ENCODE measurements at regions not wholly inside any gene's neighbourhood (a gene's known extent, or its start where the extent isn't known, plus 50 kb on each side); places are given as distances from the start of the nearest gene placed in this dataset.

DNA sequence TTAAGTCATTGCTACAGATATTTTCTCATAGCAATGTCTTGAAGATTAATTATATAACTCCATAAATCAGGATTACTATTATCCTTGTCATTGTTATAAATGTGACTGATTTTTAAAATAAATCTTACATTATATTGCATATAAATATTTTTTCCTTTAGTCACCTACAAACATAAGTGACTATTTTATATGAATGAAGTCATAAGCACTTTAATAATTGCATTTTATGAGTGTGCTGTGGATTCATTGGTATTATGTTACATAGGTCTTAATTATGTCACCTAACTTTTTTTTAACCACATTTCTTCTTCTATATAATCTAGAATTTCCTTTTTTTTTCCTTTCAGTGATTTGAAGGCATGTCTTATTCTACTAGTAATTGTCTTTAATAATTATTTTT, 1191.2 kb downstream of the NSUN3 start:
- H3K4me2 ChIP-seq (ENCODE audit: low read length): no peak overlapping the region
- H3K4me1 ChIP-seq (ENCODE audit: insufficient read depth, low read length, severe bottlenecking): no peaks in the 10 kb centered on the region
- H3K9me2 ChIP-seq (ENCODE audit: low read depth, low read length): no peaks in the 10 kb centered on the region
- H3F3A ChIP-seq (ENCODE audit: insufficient read depth, low read length): no peaks in the 10 kb centered on the region
- no peaks in the 10 kb centered on the region for H4K20me1 ChIP-seq (ENCODE audit: insufficient read depth, low read length)
- no peak overlapping the region for H3K27ac ChIP-seq (ENCODE audit: low read depth, low read length, poor library complexity, severe bottlenecking)
- H3K27me3 ChIP-seq (ENCODE audit: insufficient read depth, low read length): no peaks in the 10 kb centered on the region
- no peaks in the 10 kb centered on the region for H3K36me3 ChIP-seq (ENCODE audit: insufficient read depth, low read length)
- no peak overlapping the region for H3K4me3 ChIP-seq (ENCODE audit: low read depth, low read length, poor library complexity, severe bottlenecking)
- no peak overlapping the region for H2AFZ ChIP-seq (ENCODE audit: low read length)
- H3K9me3 ChIP-seq (ENCODE audit: low read length): no peaks in the 10 kb centered on the region
- TF ChIP-seq EZH2 (IDR thresholded peaks at IDR 0.05; ENCODE audit: borderline replicate concordance, low read length): no peak
- TF ChIP-seq, protein P1, sequence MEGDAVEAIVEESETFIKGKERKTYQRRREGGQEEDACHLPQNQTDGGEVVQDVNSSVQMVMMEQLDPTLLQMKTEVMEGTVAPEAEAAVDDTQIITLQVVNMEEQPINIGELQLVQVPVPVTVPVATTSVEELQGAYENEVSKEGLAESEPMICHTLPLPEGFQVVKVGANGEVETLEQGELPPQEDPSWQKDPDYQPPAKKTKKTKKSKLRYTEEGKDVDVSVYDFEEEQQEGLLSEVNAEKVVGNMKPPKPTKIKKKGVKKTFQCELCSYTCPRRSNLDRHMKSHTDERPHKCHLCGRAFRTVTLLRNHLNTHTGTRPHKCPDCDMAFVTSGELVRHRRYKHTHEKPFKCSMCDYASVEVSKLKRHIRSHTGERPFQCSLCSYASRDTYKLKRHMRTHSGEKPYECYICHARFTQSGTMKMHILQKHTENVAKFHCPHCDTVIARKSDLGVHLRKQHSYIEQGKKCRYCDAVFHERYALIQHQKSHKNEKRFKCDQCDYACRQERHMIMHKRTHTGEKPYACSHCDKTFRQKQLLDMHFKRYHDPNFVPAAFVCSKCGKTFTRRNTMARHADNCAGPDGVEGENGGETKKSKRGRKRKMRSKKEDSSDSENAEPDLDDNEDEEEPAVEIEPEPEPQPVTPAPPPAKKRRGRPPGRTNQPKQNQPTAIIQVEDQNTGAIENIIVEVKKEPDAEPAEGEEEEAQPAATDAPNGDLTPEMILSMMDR (IDR thresholded peaks at IDR 0.05; ENCODE audit: low read length): no peak
- no peak overlapping the region for H3K9ac ChIP-seq (ENCODE audit: low read length)
- H3K79me2 ChIP-seq (ENCODE audit: insufficient read depth, low read length): no peaks in the 10 kb centered on the region

DNA sequence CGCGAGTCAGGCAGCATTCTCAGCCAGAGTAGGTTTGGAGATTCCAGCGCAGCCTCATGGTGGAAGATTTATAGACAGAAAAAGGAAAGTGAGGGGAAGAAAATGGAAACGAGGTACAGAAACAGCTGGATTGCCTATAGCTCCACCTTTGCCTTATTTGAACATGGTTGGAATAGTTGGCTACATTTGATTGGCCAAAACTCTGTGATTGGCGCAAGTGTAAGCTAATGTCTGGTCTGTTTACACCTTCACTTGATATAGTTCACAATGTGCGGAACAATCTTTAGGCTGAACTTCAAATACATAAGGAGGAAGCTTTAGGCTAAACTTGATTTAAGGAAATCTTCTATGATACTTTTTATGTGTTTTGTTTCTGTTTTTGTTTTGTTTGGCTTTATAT, 1191.9 kb downstream of the NSUN3 start:
- Histone ChIP-seq H3K27ac (ENCODE audit: low read depth, low read length, poor library complexity, severe bottlenecking) (no peak overlapping the region), H2AFZ (ENCODE audit: low read length) (no peak overlapping the region), H3K27me3 (ENCODE audit: insufficient read depth, low read length) (no peaks in the 10 kb centered on the region), H3K79me2 (ENCODE audit: insufficient read depth, low read length) (no peaks in the 10 kb centered on the region), H3K9me2 (ENCODE audit: low read depth, low read length) (no peaks in the 10 kb centered on the region), H3K4me1 (ENCODE audit: insufficient read depth, low read length, severe bottlenecking) (no peaks in the 10 kb centered on the region), H3K4me3 (ENCODE audit: low read depth, low read length, poor library complexity, severe bottlenecking) (no peak overlapping the region), H3K4me2 (ENCODE audit: low read length) (no peak overlapping the region), H3K9me3 (ENCODE audit: low read length) (no peaks in the 10 kb centered on the region), H4K20me1 (ENCODE audit: insufficient read depth, low read length) (no peaks in the 10 kb centered on the region), H3K9ac (ENCODE audit: low read length) (no peak overlapping the region), H3K36me3 (ENCODE audit: insufficient read depth, low read length) (no peaks in the 10 kb centered on the region), H3F3A (ENCODE audit: insufficient read depth, low read length) (no peaks in the 10 kb centered on the region)
- TF ChIP-seq, protein P1 (IDR thresholded peaks at IDR 0.05; ENCODE audit: low read length): no peak
- TF ChIP-seq EZH2 (IDR thresholded peaks at IDR 0.05; ENCODE audit: borderline replicate concordance, low read length): no peak

DNA sequence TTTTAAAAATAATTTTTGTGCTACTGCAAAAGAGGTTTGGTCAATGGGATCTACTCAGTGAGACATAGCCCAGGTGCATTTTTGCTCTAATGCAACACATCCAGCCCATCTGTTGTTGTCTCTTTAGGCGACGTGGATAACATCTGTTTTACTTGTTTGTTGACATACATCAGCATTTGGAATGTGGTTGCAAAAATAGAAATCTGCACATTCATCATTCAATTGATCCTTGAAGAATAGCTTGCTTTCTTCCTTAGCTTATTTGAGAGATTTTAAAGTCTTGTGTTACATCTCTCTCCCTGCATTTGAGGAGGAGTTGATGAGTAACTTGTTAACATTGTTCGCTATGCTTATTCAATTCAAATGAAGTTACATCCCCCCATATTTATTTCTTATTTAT, 1202.3 kb downstream of the NSUN3 start:
- no peak overlapping the region for H3K9ac ChIP-seq (ENCODE audit: low read length)
- H3K4me3 ChIP-seq (ENCODE audit: low read depth, low read length, poor library complexity, severe bottlenecking): no peak overlapping the region
- no peak for TF ChIP-seq EZH2 (IDR thresholded peaks at IDR 0.05; ENCODE audit: borderline replicate concordance, low read length)
- TF ChIP-seq, protein P1 (IDR thresholded peaks at IDR 0.05; ENCODE audit: low read length): no peak
- no peaks in the 10 kb centered on the region for H3K36me3 ChIP-seq (ENCODE audit: insufficient read depth, low read length)
- no peak overlapping the region for H3K4me2 ChIP-seq (ENCODE audit: low read length)
- H2AFZ ChIP-seq (ENCODE audit: low read length): no peak overlapping the region
- H3K9me2 ChIP-seq (ENCODE audit: low read depth, low read length): no peaks in the 10 kb centered on the region
- H4K20me1 ChIP-seq (ENCODE audit: insufficient read depth, low read length): no peaks in the 10 kb centered on the region
- no peaks in the 10 kb centered on the region for H3K4me1 ChIP-seq (ENCODE audit: insufficient read depth, low read length, severe bottlenecking)
- H3K27me3 ChIP-seq (ENCODE audit: insufficient read depth, low read length): no peaks in the 10 kb centered on the region
- H3K79me2 ChIP-seq (ENCODE audit: insufficient read depth, low read length): no peaks in the 10 kb centered on the region
- no peaks in the 10 kb centered on the region for H3K9me3 ChIP-seq (ENCODE audit: low read length)
- no peaks in the 10 kb centered on the region for H3F3A ChIP-seq (ENCODE audit: insufficient read depth, low read length)
- no peak overlapping the region for H3K27ac ChIP-seq (ENCODE audit: low read depth, low read length, poor library complexity, severe bottlenecking)
